Tibial nerve (tissue), 3 donors: ENCODE measurements at regions not wholly inside any gene's neighbourhood (a gene's known extent, or its start where the extent isn't known, plus 50 kb on each side); places are given as distances from the start of the nearest gene placed in this dataset.

Experiments
- POLR2A ChIP-seq, 2 donors: fragments of 450-650 bp; IDR thresholded peaks; one replicate each; pipeline ENCODE4 v1.6.1; 2017; ENCODE audit warnings: antibody characterized with exemption in 2 of 2, mild to moderate bottlenecking in 2 of 2, moderate library complexity in 2 of 2
- TF ChIP-seq, protein P1 (sequence below), 5 experiments: fragments of 200-600 bp in 3 of 5; fragments of 450-650 bp in 2 of 5; sonication (generic) in 3 of 5; IDR thresholded peaks; one replicate each; pipeline ENCODE4 v1.5.1; 2016 to 2019; ENCODE audit warnings: antibody characterized with exemption in 5 of 5, mild to moderate bottlenecking in 3 of 5, moderate library complexity in 2 of 5

DNA sequence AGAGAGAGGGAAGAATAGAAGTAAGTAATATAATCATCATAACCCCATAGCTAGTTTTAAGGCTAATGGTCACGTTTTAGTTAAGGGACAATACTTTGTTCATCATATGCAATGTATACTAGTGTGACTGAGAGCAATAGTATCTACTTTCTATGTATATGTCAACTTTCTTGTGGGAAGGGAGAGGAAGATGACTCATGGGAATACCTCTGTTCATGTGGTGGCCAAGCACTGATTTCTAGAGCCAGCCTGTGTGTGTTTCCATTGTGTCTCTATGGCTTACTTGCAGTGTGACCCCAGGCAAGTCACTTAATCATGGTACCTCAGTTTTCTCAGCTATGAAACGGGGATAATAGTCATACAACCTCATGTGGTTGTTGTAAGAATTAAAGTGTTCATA lies 639.6 kb downstream of the CETN3 start:
- TF ChIP-seq, protein P1, sequence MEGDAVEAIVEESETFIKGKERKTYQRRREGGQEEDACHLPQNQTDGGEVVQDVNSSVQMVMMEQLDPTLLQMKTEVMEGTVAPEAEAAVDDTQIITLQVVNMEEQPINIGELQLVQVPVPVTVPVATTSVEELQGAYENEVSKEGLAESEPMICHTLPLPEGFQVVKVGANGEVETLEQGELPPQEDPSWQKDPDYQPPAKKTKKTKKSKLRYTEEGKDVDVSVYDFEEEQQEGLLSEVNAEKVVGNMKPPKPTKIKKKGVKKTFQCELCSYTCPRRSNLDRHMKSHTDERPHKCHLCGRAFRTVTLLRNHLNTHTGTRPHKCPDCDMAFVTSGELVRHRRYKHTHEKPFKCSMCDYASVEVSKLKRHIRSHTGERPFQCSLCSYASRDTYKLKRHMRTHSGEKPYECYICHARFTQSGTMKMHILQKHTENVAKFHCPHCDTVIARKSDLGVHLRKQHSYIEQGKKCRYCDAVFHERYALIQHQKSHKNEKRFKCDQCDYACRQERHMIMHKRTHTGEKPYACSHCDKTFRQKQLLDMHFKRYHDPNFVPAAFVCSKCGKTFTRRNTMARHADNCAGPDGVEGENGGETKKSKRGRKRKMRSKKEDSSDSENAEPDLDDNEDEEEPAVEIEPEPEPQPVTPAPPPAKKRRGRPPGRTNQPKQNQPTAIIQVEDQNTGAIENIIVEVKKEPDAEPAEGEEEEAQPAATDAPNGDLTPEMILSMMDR (IDR thresholded peaks at IDR 0.05) = no peak
- TF ChIP-seq POLR2A (IDR thresholded peaks at IDR 0.05) = no peak
